PC-3 (cell line): ENCODE measurements at regions not wholly inside any gene's neighbourhood (a gene's known extent, or its start where the extent isn't known, plus 50 kb on each side); places are given as distances from the start of the nearest gene placed in this dataset.
A peak's percentile ranks its signal among the peaks of the same experiment; 100 is the strongest.

Experiments
- CTCF ChIP-seq: fragments of 300-600 bp; sonication (generic); conservative IDR thresholded peaks from 2 replicates; pipeline ENCODE4 v1.5.1; 2017; ENCODE audit warnings: antibody characterized with exemption, low read depth, mild to moderate bottlenecking, low read length
- EZH2 ChIP-seq: fragments of 300-600 bp; sonication (generic); IDR thresholded peaks from one replicate; pipeline ENCODE4 v1.6.1; 2017; ENCODE audit warnings: antibody characterized with exemption, mild to moderate bottlenecking, low read length; ENCODE audit not compliant: unreplicated experiment
- EZH2phosphoT487 ChIP-seq: fragments of 300-600 bp; sonication (generic); IDR thresholded peaks from 2 replicates; pipeline ENCODE4 v1.6.1; 2018; ENCODE audit warnings: mild to moderate bottlenecking, antibody characterized with exemption, low read length, borderline replicate concordance

GRCh38 chr15:95291898-95292472 lies 1038.5 kb upstream of the NR2F2 start:
- TF ChIP-seq CTCF: peak; percentile 77
- no peak for TF ChIP-seq EZH2
- TF ChIP-seq EZH2phosphoT487: no peak
